Sciatic nerve (tissue), 2 donors: ENCODE measurements at regions not wholly inside any gene's neighbourhood (a gene's known extent, or its start where the extent isn't known, plus 50 kb on each side); places are given as distances from the start of the nearest gene placed in this dataset.
"Not testable (repeated sequence)": the region's sequence is repeated elsewhere in the genome, so short reads cannot be mapped to it uniquely, and the experiment has no call there.

Source experiments
- ATAC-seq: fragments of 200-7000 bp; cut with Tn5 transposase; one replicate; pipeline ENCODE4 v1.9.1; 2020; ENCODE audit warnings: mild to moderate bottlenecking, moderate library complexity
- DNase-seq: peaks from one replicate; pipeline ENCODE4 v3.0.0-alpha.2; 2020; ENCODE audit warnings: low spot score
- intact Hi-C: fragments of 100-400 bp; cut with DNase I; formaldehyde crosslinking; loops from one replicate; pipeline ENCODE4 v1.14.2; 2022
- donor health status: DM: no; HTN: no; CAD: no.
- donor health status: DM: no; HTN: no; CAD: no.

DNA sequence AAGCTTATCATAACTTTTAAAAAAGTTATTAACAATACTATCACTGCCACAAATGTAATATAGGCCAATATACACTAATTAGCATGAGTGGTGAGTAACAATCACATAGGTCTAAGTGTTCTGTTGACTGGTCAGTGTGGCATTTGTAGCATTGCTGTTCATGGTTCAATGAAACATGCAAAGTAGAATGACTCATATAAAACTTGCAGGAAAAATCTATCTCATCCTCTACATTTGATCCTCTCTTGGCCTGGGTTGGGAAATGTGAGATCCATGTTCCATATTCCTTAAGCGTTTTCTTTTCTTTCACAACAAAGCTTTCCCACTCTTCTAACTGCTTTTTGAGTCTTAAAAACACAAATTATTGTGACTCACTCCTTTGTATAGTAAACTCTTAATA is 1418.7 kb downstream of the FSTL5 start:
- intact Hi-C loops, result no loop called here
- no peak for DNase-seq
- no peak for ATAC-seq

DNA sequence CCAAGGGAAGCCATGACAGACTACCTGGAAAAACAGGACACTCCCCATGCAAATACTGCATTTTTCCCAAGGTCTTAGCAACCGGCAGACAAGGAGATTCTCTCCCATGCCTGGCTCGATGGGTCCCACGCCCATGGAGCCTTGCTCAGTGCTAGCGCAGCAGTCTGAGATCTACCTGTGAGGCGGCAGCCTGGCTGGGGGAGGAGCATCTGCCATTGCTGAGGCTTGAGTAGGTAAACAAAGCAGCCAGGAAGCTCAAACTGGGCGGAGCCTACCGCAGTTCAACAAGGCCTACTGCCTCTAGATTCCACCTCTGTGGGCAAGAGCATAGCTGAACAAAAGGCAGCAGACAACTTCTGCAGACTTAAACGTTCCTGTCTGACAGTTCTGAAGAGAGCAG is 1417.2 kb downstream of the FSTL5 start:
- intact Hi-C loops, ATAC-seq, DNase-seq: not testable (repeated sequence)

DNA sequence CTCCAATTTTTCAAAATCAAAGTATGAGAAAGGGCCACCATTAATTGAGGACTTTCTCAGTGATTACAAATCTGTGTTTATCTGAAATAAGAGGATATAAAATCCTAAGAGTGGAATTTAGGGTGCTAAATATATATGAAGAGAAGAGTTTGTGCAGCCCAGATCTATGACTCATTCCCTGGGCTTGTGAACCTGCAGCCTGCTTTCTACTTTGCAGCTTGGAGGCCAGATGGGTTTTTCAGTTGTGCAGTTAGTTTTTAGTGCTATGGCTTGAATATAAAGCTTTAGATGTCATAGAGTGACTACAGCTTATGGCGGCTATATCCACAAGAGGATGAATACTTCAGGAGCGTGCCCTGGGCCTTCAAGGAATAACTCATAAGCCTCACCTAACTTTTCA is 1391.1 kb downstream of the FSTL5 start:
- intact Hi-C loops, result no loop called here
- ATAC-seq (no peak), DNase-seq (no peak)

DNA sequence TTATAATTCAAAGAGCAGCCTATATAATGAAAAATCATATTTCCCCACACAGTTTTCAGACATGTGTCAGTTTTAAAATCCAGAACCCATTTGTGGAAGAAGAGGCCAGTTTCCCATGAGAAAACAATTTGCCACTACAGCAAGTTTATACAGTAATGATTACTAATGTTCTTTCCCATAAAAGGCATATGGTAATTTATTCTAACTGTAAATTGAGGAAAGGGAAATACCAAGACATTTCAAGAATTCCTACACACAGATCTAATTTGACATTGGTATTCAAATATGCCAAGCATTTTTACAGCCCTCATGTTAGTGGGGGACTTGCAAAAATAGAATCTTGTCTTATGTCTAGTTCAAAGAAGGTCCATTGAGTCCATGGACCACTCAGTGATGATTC is 1368.6 kb downstream of the FSTL5 start:
- intact Hi-C loops, result no loop called here
- no peak for DNase-seq
- ATAC-seq, result no peak

DNA sequence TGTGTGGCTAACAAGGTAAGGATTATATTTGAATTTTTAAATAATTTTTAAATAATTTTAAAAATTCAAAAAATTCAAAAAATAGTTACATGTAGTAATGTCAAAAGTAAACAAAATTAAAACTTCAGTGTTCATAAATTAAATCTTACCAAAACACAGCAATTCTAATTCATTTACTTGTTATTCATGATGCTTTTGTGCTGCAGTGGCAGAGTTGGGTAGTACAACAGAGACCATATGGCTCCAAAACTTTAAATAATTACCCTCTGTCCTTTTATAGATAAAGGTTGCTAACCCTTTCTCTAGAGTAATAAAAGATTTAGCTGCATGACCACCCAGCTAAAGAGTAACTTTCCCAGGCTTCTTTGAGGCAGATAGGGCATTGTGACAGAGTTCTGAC is 1355.6 kb downstream of the FSTL5 start:
- intact Hi-C loops, result no loop called here
- DNase-seq (no peak), ATAC-seq (no peak)

DNA sequence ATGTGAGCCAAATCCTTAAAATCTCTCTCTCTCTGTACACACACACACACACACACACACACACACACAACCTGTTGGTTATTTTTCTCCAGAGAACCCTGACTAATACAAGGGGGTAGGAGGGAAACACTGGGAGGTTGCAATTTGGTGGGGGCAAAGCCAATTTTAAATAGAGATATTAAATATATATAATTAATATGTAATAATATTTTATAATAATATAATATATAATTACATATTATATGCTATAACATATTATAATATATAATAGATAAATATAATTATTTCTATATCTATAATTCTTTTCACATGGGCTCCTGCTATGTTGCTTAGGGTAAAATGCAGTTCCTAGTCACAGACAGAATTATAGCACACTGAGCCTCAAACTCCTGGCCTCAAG is 1354.2 kb downstream of the FSTL5 start:
- intact Hi-C loops, result no loop called here
- DNase-seq (no peak), ATAC-seq (no peak)

DNA sequence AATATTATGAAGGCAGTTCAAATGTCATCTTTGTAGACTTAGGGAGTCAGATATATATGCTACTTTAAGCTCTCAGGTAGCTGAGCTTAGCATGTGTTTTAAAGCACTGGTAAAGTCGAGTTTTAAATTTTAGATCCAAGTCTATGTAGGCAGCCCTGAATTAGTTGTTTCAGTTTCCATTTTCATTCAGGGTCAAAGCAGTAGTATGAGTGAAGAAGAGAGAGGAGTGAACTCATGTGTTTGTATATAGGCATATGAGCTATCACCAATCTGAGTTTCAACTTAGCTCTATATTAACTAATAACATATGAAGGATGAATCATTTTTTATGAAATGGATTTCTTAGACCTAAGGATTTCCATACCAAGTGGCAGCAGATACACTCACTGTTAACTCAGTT is 1353.4 kb downstream of the FSTL5 start:
- DNase-seq (no peak), ATAC-seq (no peak)
- intact Hi-C loops, result no loop called here

DNA sequence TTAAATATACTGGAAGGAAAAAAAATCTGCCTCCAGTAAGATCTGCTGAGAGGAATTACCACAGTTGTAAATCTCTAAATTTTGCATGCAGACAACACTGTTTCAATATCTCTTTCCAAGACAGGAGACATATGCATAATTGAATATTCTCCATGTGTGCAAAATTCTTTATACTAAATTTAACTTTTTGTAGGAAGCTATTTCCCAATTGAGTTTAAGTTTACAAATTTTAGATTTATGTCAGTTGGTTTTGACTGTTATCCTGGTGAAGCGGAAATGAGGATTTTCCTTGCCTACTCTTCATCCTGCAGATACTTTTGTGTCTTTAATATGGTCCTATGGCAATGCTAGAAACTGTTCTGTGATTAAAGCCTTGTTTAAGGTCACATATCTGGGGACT is 1352.9 kb downstream of the FSTL5 start:
- no peak for ATAC-seq
- no peak for DNase-seq
- intact Hi-C loops, result no loop called here

DNA sequence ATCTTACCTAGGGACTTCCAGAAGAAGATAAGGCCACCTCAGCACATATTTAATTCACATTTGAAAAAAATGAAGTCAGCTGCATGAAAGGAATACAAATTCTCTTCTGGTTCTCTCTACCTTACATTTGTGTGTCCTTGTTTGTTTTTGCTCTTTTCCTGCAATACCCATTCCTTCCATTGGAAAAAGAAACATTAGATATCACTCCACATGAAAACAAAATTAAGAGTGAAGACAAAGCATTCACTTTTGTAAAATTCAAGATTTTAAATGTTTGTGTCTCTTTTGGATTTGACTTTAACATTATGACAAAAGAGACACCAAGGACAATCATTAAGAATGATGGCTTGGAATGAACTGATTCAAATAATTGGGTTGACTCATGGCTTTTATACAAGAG is 1351.8 kb downstream of the FSTL5 start:
- ATAC-seq (no peak), DNase-seq (no peak)
- intact Hi-C loops, result no loop called here

DNA sequence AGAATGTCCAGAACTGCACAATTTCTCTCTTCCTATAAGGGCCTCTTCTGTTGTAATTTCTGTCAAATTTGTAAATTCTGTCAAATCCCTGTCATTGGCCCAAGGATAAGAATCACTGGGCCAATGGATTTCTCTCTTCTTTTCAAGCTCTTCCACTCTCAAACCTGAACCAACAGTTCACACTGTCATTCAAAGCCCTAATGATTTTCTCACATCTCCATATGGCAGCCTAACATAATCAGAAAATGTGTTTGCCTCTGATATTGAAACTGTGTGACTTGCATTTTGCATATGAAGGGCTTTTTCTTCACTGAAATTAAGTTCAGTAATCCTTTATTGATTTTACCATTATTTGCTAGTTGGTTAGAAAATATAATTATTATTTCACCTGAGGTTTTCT is 1349.1 kb downstream of the FSTL5 start:
- intact Hi-C loops, result no loop called here
- no peak for ATAC-seq
- DNase-seq, result no peak

DNA sequence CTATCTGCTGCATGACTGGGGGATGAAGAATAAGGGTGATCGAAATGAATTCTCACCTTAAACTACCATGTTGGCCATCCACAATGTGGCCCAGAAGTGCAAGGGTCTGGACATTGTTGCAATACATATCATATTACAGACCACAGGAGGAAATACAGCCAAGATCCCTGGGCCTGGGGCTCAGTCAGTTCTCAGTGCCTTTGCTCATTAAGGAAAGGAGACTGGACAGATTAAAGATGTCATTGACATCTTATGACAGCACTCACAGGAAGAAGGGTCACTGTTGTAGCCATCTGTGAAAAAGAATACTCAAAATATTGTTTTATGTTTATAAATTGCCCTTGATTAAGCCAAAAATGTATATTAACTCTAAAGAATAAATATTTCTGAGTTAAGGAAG is 1345.2 kb downstream of the FSTL5 start:
- DNase-seq (no peak), ATAC-seq (no peak)
- intact Hi-C loops, result no loop called here

DNA sequence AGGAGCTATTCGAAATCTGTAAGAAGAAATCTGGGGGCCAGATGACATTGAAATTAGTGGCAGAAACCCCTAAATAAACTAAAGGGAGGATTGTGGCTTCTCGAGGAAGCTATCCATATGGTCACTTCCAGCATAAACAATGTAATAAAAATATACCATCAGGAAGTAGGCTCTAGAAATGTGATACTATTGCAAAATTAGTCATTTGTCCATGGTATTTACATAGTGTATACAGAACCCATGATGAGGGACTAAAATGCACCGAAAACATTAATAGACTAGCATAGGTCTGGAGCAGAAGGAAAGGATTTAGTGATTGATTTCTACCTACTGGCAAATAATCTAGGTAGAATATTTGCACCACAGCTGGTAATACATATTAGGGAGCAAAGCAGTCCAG is 1344.0 kb downstream of the FSTL5 start:
- DNase-seq (no peak), ATAC-seq (no peak)
- intact Hi-C loops, result no loop called here

DNA sequence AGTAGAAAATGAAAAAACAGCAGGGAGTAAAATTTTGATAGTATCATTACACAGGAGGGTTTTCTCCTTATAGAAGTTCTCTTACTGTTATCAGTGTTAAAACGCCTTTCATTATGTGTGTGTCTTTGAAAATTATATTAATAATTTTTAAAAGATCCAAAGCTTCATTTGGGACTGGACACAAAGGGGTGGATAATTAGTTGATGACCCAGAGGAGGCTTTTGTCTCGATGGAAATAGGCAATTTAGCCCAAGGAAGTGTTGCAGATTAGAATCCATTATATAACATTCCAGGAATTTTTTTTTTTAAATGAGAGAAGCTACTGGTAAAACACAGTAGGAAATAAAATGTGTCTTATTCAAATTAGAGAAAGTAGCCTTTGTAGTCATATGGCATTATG is 1339.3 kb downstream of the FSTL5 start:
- intact Hi-C loops, result no loop called here
- ATAC-seq, result no peak
- DNase-seq, result no peak

DNA sequence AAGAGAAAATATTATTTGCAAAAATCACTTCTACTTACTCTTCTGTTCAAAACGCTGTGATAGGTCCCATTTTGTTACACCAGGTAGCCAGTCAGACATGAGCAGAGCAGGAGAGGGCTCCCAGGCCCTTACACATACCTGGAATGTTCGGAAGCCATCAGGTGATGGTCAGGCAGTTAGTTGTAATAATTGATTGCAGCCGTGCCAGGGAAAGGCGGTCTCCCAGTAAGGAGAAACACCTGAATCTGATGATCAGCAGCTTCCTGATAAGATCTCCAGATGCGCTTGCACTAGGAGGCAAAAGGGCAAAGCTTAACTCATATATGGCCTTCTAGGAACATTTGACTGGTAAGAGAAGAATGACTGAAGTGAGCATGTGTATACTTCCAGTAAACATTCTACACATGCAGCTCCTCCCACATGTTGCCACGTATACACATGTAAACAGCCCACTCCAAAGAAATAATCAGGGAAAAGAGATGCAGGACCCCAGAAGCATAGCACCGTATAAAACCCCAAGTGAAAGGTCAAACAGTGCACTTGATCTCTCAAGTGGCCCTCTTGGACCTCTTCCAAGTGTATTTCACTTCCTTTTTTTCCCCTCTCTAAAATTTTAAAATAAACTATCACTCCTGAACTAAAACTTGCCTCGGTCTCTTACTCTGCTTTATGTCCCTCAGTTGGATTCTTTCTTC is 1338.0 kb downstream of the FSTL5 start:
- no peak for DNase-seq
- ATAC-seq, result no peak
- intact Hi-C loops, result no loop called here

DNA sequence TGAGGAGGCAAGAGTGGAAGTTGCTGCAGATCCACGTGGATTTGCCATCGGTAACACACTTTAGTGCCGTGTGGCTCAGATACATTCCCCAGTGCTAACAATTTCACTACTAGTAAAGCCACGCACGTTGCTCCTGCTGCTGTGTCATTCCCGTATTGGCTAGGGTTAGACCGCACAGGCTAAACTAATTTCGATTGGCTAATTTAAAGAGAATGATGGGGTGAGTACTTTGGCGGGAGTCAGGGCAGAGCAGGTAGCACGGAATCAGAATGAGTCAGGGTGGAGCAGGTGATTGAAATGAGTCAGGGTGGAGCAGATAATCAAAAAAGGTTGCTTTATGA is 1337.5 kb downstream of the FSTL5 start:
- ATAC-seq (no peak), DNase-seq (no peak)
- intact Hi-C loops, result no loop called here

DNA sequence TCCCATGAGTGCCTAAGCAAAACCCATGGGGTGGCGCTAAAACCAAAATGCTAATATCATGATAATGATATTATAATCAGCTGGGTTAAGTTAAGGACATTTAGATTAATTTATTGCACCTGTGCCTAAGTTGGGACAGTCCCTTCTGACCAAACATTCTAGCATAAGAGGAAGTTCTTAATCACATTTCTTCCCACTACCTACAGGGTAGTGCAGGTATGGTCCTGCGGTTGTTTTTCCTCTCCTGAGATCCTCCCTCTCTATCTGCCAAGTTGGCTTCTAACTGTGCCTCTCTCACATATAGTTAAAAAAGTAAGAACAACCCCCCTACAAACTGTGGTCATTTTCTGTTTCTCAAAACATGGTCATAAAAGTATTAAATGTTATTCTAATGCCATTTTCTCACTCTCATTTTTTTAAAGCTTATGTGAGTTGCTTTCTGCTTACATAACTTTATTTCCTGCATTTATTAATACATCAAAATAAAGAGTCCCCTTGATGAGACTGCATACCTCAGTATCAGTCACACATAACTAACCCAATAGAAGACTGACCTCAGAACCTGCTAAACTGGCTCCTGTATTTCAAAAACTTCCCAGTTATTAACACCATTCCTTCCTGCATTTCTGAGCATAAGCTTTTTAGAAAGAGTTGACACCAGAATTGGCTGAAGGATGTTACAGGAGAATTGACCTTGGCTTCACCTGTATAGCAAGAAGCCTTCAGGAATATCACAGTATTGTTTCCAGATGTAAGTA is 1332.5 kb downstream of the FSTL5 start:
- DNase-seq (no peak), ATAC-seq (no peak)
- intact Hi-C loops, result no loop called here

DNA sequence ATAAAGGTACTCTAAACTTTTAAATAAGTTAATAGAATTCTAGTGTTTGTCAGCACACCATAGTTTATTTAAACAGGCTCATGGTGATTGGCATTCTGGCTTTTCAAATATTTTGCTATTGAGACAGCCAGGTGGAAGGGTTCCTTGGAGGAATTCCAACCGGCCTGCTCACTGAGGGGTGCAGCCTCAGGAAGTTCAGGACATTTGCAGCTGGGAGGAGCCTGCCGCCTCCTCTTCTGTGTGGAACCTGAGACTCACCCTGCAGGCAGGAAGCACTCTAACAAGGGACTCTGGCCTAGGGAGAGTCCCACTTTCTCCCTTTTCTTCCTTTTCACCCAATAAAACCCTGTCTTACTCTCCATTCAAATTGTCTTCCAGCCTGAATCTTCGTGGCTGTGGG is 1328.0 kb downstream of the FSTL5 start:
- no peak for ATAC-seq
- intact Hi-C loops, result no loop called here
- no peak for DNase-seq

DNA sequence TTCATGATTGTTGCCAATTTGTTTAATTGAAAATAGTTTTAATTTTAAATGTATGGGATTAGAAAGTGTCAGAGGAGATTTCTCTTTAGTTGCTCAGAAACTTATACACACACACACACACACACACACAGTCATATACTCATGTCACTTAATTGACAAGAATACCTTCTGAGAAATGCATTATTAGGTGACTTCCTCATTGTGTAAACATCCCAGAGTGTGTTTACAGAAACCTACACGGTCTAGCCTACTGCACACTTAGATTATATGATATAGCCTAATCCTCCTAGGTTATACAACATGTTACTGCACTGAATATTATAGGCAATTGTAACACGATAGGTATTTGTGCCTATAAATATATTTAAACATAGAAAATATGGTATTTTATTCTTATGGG is 1327.4 kb downstream of the FSTL5 start:
- DNase-seq (no peak), ATAC-seq (no peak)
- intact Hi-C loops, result no loop called here

DNA sequence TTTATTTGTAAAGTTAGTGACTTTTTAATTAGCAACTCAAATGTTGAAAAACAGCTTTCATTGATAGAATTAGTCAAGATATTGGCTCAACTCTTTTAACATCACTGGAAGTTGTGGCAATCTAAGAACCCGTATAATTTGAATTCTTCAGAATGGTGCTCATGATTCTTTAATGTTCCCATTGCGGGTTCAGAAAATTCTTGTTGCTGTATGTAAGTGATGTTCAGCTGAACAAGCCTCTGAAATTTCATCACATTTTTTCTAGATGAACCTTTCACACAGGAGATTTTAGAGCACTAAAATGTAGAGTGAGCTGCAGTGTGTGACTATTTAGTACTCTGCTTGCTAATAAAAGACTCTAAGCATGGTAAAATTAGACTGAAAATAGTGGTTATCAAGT is 1317.7 kb downstream of the FSTL5 start:
- DNase-seq (no peak), ATAC-seq (no peak)
- intact Hi-C loops, result no loop called here

DNA sequence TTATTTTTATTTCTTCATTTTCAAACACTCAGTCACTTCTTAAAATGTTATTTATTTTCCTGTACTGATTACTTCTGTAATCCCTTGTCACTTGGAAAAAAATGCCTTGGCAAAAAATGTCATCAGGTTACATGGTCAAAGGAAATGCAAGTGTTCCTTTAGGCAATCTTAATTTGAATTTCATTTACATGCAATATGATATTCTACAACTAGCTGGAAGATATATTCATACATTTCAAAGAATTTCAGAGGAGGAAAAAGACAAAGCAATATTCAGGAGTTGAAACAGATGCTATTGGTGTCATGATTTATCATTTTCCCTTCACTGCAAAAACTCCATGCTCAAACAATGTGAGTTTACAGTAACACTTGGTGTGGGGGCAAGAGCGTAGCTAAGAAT is 1316.6 kb downstream of the FSTL5 start:
- intact Hi-C loops, result no loop called here
- ATAC-seq (no peak), DNase-seq (no peak)

DNA sequence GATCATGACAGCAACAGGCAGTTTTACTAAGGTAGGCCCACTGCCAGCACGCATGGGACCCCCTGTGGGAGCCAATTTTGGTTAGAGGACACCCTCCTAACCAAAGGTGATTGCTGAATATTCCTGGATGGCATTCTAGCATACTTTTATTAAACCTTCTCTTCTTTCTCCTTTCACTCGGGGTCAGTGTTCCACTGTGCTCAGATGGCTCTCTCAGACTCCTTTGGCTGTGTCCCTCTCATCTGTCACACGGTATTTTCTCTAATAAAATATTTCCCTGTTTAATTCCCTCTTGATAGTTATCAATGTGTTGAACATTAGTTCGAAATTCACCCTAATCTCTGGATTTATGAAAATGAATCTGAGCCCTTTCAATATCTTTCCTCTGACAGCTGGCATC is 1315.3 kb downstream of the FSTL5 start:
- ATAC-seq (no peak), DNase-seq (no peak)
- intact Hi-C loops, result no loop called here
